Loucy (cell line): ENCODE measurements at regions not wholly inside any gene's neighbourhood (a gene's known extent, or its start where the extent isn't known, plus 50 kb on each side); places are given as distances from the start of the nearest gene placed in this dataset.

Experiments used
- EZH2phosphoT487 ChIP-seq: fragments of 200-600 bp; IDR thresholded peaks from 2 replicates; pipeline ENCODE4 v1.6.1; 2018; ENCODE audit warnings: antibody characterized with exemption, mild to moderate bottlenecking, moderate library complexity, borderline replicate concordance
- TF ChIP-seq, protein P1 (sequence below): fragments of 200-600 bp; sonication (generic); conservative IDR thresholded peaks from 2 replicates; pipeline ENCODE4 v1.5.1; 2014; ENCODE audit warnings: mild to moderate bottlenecking, antibody characterized with exemption, low read length

GRCh38 chr6:155964544-155964943 is 508.9 kb upstream of the NOX3 start:
- TF ChIP-seq, protein P1, sequence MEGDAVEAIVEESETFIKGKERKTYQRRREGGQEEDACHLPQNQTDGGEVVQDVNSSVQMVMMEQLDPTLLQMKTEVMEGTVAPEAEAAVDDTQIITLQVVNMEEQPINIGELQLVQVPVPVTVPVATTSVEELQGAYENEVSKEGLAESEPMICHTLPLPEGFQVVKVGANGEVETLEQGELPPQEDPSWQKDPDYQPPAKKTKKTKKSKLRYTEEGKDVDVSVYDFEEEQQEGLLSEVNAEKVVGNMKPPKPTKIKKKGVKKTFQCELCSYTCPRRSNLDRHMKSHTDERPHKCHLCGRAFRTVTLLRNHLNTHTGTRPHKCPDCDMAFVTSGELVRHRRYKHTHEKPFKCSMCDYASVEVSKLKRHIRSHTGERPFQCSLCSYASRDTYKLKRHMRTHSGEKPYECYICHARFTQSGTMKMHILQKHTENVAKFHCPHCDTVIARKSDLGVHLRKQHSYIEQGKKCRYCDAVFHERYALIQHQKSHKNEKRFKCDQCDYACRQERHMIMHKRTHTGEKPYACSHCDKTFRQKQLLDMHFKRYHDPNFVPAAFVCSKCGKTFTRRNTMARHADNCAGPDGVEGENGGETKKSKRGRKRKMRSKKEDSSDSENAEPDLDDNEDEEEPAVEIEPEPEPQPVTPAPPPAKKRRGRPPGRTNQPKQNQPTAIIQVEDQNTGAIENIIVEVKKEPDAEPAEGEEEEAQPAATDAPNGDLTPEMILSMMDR = no peak
- TF ChIP-seq EZH2phosphoT487 = no peak
